ENCODE measurements at regions not wholly inside any gene's neighbourhood (a gene's known extent, or its start where the extent isn't known, plus 50 kb on each side); places are given as distances from the start of the nearest gene placed in this dataset.

DNA sequence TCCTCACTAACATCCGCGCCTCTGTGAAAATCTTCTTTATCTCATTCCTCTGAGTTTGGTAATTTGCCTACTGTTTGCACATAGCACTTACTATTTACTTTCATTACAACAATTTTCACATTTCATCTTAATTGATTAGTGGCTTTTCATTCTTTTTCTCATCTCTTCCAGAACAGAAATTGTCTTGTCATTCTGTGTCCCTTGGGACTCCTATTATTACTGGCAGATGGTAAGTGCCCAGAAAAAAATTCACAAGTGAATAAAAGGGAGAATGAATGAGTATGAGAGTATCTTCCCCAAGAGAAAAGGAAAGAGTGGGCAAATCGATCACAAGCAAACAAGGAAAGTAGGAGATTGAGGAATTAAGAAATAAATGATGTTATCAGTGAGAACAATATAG is 876.1 kb downstream of the TLE4 start:
- TF ChIP-seq CTCF (IDR thresholded peaks at IDR 0.05) (no peak), EP300 (IDR thresholded peaks at IDR 0.05) (no peak), POLR2A (IDR thresholded peaks at IDR 0.05) (no peak)
